Body of pancreas (tissue), 4 donors: ENCODE measurements at regions not wholly inside any gene's neighbourhood (a gene's known extent, or its start where the extent isn't known, plus 50 kb on each side); places are given as distances from the start of the nearest gene placed in this dataset.

Experiments used
- POLR2A ChIP-seq, 3 donors: fragments of 450-650 bp; IDR thresholded peaks; one replicate each; pipeline ENCODE4 v1.6.1; 2016; ENCODE audit warnings: antibody characterized with exemption in 3 of 3, mild to moderate bottlenecking in 2 of 3
- TF ChIP-seq, protein P1 (sequence below), 7 experiments: fragments of 450-650 bp in 4 of 7; fragments of 200-600 bp in 3 of 7; sonication (generic) in 3 of 7; IDR thresholded peaks; one replicate each; pipeline ENCODE4 v1.5.1; 2016 to 2019; ENCODE audit warnings: antibody characterized with exemption in 7 of 7

DNA sequence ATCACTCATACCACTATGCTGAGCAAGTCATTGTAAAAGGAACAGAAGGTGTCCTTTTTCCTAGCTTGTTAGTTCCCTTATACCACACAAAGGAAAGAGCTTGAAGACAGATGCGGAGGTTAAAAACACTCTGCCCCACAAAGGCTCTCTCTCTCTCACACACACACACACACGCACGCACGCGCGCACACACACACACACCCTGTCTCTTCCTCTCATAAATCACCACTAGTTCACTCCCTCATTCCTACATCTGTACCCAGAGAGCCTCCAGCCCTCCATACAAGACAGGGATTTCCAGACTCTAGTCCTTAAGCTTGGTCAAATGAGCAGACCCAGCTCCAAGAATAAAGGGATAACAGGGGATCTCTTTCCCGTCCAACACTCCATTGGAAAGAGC is 120.1 kb upstream of the THBS1 start:
- TF ChIP-seq, protein P1, sequence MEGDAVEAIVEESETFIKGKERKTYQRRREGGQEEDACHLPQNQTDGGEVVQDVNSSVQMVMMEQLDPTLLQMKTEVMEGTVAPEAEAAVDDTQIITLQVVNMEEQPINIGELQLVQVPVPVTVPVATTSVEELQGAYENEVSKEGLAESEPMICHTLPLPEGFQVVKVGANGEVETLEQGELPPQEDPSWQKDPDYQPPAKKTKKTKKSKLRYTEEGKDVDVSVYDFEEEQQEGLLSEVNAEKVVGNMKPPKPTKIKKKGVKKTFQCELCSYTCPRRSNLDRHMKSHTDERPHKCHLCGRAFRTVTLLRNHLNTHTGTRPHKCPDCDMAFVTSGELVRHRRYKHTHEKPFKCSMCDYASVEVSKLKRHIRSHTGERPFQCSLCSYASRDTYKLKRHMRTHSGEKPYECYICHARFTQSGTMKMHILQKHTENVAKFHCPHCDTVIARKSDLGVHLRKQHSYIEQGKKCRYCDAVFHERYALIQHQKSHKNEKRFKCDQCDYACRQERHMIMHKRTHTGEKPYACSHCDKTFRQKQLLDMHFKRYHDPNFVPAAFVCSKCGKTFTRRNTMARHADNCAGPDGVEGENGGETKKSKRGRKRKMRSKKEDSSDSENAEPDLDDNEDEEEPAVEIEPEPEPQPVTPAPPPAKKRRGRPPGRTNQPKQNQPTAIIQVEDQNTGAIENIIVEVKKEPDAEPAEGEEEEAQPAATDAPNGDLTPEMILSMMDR (IDR thresholded peaks at IDR 0.05), result no peak
- TF ChIP-seq POLR2A (IDR thresholded peaks at IDR 0.05), result no peak
